GDM1 (cell line): ENCODE measurements at regions not wholly inside any gene's neighbourhood (a gene's known extent, or its start where the extent isn't known, plus 50 kb on each side); places are given as distances from the start of the nearest gene placed in this dataset.
"Not testable (repeated sequence)": the region's sequence is repeated elsewhere in the genome, so short reads cannot be mapped to it uniquely, and the experiment has no call there.

ENCODE experiments used
- DNase-seq: peaks from one replicate; lab custom pipeline; 2025; lab: John Stamatoyannopoulos, UW

GRCh38 chrX:129361576-129361975 lies 161.7 kb downstream of the SMARCA1 start:
- DNase-seq, result no peak

DNA sequence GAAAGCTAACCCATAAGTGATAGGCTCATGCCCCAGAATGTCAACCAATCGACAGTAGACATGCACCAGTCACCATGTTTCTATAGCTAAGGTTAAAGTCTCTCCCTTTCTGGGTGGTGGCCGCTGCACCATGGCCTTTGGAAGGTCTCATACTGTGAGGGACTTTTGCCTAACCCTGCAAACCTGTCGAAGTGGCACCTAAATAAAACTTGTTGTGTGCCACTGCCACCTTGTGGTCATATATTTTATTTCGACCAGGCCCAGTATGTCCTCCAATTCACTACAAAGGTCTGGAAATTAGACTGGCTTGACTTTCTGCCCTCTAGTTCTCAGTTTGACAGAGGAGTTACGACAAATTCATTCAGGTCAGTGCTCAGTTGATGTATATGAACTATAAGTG lies 163.1 kb downstream of the SMARCA1 start:
- DNase-seq, result peak; percentile 23

DNA sequence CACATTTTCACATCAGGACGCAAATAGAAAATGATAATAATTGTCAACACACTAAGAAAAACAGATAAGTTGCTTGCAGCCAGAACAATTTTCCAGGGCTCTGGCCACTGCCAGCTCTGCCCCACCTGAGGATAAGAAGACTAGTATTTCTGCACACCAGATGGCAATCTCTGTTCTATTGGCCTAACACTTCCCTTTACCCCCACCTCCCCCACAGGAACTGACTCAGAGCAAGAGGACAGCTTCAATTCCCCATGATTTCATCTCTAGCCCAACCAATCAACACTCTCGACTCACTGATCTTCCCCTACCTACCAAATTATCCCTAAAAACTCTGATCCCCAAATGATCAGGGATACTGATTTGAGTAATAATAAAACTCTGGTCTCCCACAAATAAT lies 164.0 kb downstream of the SMARCA1 start:
- no peak for DNase-seq

- DNase-seq, result not testable (repeated sequence)
These were observed 165.9 kb downstream of the SMARCA1 start for GRCh38 chrX:129357428-129357827.

DNA sequence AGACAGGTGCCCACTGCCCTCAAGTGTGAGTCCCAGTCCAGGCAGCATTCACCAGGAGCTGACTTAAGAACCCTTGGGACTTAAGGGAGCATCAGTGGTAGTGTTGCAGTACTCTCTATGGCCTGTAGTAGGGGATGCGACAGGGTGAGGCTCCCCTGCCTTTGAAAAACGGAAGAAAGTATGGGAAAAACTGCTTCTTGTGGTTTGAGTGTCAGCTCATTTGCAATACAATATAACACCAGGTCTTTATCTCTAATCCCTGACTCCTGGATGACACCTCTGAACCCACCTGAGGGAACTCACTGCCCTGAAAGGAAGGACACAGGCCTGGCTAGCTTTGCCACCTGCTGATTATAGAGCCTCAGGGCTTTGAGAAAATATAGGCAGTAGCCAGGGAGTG lies 176.0 kb downstream of the SMARCA1 start:
- no peak for DNase-seq

DNA sequence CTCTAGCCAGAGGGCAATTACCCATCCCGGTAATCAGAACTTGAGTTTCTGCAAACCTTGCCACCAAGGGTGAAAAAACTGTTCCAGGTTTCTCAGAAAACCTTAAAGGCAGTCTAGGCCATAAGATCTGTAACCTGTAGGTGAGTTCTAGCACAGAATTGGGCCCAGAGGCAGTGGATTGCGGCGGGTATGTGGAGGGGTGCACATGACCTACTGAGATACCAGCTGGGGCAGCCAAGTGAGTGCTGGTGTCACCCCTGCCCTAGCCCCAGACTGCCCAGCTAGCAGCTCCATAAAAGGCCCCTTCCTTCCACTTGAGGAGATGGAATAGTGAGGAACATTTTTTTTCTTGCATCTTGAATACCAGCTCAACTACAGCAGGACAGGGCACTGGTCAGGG lies 176.7 kb downstream of the SMARCA1 start:
- DNase-seq, result no peak

DNA sequence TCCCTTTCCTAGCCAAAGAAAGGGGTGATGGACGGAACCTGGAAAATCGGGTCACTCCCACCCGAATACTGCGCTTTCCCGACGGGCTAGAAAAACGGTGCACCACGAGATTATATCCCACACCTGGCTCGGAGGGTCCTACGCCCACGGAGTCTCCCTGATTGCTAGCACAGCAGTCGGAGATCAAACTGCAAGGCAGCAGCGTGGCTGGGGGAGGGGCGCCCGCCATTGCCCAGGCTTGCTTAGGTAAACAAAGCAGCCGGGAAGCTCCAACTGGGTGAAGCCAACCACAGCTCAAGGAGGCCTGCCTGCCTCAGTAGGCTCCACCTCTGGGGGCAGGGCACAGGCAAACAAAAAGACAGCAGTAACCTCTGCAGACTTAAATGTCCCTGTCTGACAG lies 186.0 kb downstream of the SMARCA1 start:
- DNase-seq, result not testable (repeated sequence)

DNA sequence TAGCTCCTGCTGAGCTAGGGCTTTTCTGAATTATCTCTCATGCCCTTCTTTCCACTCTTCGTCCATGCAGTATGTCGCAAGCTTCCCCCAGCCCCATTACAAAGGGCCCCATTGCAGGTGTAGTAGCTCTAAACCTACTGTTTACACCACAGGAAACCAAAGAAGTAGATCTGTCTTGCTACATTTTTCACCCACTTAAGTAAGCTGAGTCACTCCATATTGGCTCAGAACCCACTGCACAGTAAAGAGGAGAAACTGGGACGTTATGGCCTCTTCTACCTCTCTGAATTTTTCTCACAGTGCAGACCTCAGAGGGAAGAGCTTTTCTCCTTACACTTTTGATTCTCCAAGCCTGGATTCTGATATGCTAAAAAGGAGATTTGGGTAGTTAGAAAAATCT lies 200.2 kb downstream of the SMARCA1 start:
- DNase-seq, result no peak

GRCh38 chrX:129318375-129318774 lies 204.9 kb downstream of the SMARCA1 start:
- no peak for DNase-seq

DNA sequence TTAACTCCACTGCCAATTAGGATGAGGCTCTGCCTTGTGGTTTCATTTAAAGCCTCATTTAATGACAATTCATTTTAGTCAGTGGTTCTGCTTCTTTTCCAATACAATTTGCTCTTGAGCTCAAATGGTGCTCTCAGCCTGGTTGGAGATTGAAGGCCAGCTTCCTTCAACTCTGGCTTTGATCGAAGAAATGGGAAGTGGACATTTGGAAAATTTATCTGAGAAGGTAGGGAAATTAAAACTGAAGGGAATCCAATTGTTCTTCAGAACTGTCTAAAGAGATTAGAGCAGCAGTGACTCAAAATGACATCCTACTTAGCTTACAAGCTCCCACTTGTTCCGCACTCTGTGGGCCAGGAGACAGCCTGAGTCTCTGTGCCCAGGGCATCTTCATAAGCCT lies 206.8 kb downstream of the SMARCA1 start:
- no peak for DNase-seq

DNA sequence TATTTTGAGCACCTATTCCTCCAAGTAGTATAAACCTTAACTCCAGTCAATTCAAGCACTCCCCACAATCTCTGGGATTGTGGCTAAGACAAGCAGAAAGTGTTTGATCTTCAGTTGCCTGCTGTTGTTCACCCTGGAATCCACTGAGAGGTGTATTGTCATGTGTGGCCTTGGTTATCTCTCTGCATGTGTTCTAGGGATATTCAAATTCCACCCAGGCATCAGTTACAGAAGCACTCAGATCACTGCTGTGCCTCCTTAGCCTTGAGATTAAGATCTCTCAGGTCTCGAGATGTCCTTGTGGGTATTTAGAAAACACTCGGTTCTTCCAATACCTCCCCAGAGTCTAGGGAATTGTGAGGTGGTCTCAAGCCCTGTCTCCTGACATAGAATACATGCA lies 213.3 kb downstream of the SMARCA1 start:
- DNase-seq, result no peak

DNA sequence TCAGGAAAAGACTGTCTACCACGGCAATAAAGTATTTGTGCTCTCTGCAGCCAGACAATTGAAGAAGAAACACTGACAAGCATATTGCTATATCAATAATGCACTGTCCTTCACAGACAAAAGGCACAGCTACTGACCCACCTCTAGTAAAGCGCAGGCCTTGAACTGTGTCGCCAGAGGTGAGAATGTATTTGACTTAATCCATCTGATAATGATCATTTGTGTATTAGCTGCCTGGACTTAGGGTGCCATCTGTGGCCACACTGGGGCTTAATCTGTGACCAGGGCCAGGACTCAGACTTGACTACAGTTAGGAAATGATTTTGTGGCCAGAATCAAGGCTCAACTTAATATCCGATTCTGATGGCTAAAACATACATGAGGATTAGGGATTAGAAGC lies 260.4 kb downstream of the SMARCA1 start:
- DNase-seq, result no peak

DNA sequence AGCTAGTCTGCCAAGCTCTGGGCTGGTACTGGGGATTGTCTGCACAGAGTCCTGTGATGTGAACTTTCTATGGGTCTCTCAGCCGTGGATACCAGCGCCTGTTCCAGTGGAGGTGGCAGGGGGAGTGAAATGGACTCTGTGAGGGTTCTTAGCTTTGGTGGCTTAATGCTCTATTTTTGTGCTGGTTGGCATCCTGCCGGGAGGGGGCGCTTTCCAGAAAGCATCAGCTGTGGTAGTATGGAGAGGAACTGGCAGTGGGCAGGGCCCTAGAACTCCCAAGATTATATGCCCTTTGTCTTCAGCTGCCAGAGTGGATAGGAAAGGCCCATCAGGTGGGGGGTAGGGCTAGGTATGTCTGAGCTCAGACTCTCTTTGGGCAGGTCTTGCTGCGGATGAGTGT lies 267.8 kb downstream of the SMARCA1 start:
- not testable (repeated sequence) for DNase-seq

- DNase-seq, result no peak
These were observed 273.7 kb downstream of the SMARCA1 start for GRCh38 chrX:129249563-129249962.

DNA sequence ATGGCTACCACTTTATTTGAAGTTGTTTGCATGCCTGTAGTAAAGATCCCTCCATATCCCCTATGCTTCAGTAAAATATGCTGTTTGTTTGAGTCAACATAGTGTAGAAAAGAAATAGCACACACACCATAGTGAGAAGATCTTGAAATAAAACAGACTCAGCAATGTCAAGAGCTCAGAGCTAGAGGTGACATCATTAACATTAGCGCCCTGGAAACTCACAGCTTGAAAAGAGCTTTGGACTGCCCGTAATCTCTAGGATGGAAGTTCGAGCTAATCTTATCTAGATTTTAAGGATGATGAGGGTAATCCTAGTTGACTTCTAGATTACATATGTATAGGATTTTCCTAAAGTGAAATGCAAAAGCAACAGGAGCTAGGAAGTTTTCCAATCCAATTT lies 275.6 kb downstream of the SMARCA1 start:
- DNase-seq, result no peak

GRCh38 chrX:129239371-129239770 lies 283.9 kb downstream of the SMARCA1 start:
- DNase-seq, result no peak

GRCh38 chrX:129238011-129238410 lies 285.3 kb downstream of the SMARCA1 start:
- DNase-seq, result no peak

DNA sequence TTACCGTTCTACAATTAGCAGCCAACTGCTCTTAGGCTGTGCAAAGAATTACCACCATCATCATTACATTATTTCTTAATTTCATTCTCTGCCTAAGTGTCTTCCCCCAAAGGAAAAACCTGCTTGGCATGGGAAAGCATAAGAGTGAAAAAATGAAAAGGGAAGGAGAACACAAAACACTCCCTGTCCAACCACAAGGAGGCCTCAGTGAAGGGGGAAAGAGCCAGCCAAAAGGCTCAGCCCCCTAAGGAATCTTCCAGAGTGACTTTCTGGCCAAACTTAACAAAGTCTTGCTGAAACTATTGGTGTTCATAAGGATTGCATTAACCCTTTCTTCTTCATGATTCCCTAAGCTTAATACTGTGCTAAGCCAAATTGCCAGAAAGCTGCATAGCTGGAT lies 287.4 kb downstream of the SMARCA1 start:
- no peak for DNase-seq

DNA sequence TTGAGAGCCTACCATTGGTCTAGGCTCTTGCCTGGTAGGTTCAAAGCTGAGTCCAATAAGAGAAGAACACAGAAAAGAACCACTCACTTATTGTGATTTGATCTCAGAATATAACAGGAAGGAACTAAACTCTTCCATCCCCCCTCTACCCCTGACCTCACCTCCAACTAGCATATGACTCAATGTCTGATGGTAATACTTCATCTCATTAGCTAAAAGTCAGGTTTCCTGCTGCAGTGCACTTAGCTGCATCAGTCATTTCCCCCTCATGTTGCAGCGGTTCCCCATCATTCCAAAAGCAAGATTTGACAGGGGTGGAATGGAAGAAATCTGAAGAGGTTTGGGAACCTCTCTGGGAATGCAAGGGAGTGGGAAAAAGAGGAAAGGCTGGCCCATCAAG lies 289.5 kb downstream of the SMARCA1 start:
- no peak for DNase-seq

DNA sequence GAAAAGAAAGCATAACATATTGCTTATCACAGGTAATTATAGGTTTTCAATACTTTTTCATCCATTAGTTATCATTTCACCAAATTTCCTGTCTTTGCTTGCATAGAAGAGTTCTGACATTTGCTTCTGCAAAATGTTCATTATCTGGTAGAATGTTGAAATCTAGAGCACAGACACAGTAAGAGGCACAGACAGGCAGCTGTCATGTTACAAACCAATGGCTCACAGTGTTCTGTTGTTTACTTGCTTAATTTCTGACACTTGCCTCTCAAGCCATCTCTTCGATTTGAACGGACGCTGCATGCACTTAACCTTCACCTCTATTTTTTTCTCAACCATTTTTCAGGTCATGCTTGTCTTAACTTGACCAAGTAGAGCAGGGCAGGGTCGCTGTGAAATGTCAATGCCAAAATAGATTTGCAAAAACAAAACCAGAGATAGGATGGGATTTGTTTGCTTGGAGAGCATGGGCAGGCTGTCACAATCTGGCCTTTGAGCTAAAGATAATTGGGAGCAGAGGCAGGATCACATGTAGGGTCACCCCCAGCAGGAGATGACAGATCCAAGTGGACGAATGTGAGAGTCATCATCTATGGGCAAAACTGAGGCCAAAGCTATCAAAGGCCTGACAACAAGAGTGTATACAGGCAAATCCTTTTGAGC lies 292.3 kb downstream of the SMARCA1 start:
- no peak for DNase-seq

- no peak for DNase-seq
These were observed 293.1 kb downstream of the SMARCA1 start for GRCh38 chrX:129230168-129230567.

- DNase-seq, result no peak
These were observed 295.9 kb downstream of the SMARCA1 start for GRCh38 chrX:129227366-129227765.

DNA sequence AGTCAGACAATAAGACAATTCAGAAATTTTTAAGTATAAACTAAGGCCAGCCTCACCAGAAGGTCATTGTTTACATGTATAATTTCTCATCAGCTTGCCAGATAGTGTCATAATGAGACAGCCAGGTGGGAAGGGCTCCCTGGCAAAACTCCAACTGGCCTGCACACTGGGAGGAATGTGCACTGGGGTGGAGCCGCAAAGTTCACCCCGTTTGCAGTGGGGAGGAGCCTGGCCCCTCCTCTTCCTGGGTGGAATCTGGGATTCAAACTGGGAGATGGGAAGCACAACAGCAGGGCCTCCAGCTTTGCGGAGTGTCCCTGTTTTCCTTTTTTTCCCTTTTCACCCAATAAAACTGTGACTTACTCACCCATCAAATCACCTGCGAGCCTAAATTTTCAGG lies 329.9 kb downstream of the SMARCA1 start:
- DNase-seq, result no peak

DNA sequence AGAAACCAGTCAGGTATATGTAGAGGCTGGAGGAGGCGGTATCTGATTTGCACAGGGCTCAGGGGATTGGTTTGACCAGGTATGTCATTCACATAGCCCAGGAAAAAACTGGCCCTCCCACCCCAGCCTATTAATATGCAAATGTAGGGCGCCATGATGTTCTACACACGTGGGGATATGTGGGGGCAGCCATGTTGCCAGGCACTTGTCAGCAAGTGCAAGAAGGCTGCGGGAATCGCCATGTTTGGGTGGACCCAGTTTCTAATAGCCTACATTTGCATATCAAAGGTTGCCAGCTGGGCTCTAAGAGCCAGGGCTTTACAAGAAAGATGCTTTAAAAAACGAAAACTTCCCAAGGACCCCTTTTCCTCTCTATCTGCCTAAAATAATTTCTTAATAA lies 335.1 kb downstream of the SMARCA1 start:
- DNase-seq, result no peak

DNA sequence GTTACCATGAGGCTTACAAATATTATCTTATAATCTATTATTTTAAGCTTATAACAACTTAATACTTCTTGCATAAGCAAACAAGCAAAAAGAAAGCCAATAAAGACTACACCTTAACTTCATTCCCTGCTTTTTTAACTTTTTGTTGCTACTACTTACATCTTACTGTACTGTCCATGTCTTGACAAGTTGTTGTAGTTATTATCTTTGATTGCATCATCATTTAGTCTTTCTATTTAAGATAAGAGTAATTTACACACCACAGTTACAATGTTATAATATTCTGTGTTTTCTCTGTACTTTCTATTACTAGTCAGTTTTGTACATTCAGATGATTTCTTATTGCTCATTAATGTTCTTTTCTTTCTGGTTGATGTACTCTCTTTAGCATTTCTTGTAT lies 346.6 kb downstream of the SMARCA1 start:
- no peak for DNase-seq
